ENCODE measurements at regions not wholly inside any gene's neighbourhood (a gene's known extent, or its start where the extent isn't known, plus 50 kb on each side); places are given as distances from the start of the nearest gene placed in this dataset.

DNA sequence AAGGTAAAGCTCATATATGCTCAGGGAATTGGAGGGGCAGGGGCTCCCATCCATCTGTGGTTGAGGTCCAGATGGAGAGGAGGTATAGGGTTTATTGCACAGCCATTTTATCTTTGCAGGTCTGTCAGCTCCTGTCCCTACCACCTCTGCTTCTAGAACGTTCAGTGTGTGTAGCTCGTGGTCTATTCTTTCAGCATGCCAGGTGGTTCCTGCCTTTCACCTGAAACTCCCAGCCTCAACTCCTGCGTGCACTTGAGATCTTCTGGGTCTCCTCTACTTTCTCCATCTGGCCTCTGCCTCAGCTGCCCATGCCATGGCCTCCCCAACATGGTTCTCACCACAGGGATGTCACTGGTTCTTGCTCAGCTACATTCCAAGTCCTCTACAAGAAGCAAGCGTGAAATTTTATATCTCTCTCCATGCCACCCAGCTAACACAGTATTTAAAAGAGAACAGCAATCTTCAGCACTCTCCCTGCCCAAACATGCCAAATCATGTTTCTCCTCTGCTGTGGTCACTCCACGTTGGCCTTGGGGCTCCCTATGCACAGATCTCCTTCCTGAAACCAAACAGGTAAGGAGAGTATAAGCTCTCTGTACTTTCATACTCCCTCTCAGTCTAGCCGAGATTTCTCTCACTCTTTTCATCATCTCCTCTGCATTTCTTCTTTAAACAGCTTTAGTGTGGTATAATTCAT, 157.8 kb upstream of the TRPC6 start:
- BruUV-seq (replicated peaks) = no TSS peak
- Histone ChIP-seq H3K27ac (ENCODE audit: insufficient read depth, low read length) (no peak overlapping the region), H3K9me3 (ENCODE audit: control insufficient read depth, insufficient read depth, low read length) (no peaks in the 10 kb centered on the region), H3K9ac (ENCODE audit: low read depth, low read length) (no peak overlapping the region), H2AK5ac (ENCODE audit: low read depth, low read length) (no peak overlapping the region), H3K79me1 (ENCODE audit: low read depth in 1 of 2, low read length in 2 of 2) (no peaks in the 10 kb centered on the region), H4K5ac (ENCODE audit: low read depth, low read length) (no peak overlapping the region), H3K27me3 (ENCODE audit: control insufficient read depth, insufficient read depth, low read length) (no peaks in the 10 kb centered on the region), H3K4me2 (ENCODE audit: low read depth, low read length) (no peak overlapping the region), H2BK20ac (ENCODE audit: low read depth, low read length) (no peak overlapping the region), H3K18ac (ENCODE audit: low read depth, low read length) (no peak overlapping the region; the same call in 1 of the 2 replicates), H4K91ac (ENCODE audit: insufficient read depth, low read depth, low read length) (no peak overlapping the region), H3K56ac (ENCODE audit: extremely low read depth, insufficient read depth, low read length) (no peak overlapping the region), H3K14ac (replicated peaks; ENCODE audit: low read depth, low read length) (no peak overlapping the region), H2AFZ (replicated peaks; ENCODE audit: low read length, poor library complexity) (peak overlapping the region; percentile 39), H3K4me3 (ENCODE audit: insufficient read depth, low read depth, low read length) (no peak overlapping the region), H3K4me1 (ENCODE audit: control insufficient read depth, insufficient read depth, low read length) (peaks cover 1% of the 10 kb centered on the region; the same call in 1 of the 2 replicates), H2AK9ac (replicated peaks; ENCODE audit: low read depth, low read length, poor library complexity) (no peak overlapping the region), H4K20me1 (ENCODE audit: insufficient read depth, low read length) (no peaks in the 10 kb centered on the region), H2BK5ac (ENCODE audit: low read depth, low read length, poor library complexity, severe bottlenecking) (no peak overlapping the region), H4K8ac (ENCODE audit: low read depth in 2 of 2, low read length in 2 of 2) (no peak overlapping the region), H2BK120ac (ENCODE audit: low read depth, low read length) (no peak overlapping the region), H3K4ac (ENCODE audit: low read depth, low read length) (no peak overlapping the region), H3K9me1 (ENCODE audit: insufficient read depth, low read length) (no peaks in the 10 kb centered on the region), H3K23ac (ENCODE audit: low read depth, low read length) (no peak overlapping the region), H2BK15ac (ENCODE audit: low read depth, low read length) (no peak overlapping the region), H3K36me3 (ENCODE audit: control insufficient read depth, insufficient read depth, low read length) (no peaks in the 10 kb centered on the region)
- ChIA-PET POLR2A (ENCODE audit: unreplicated experiment) (no interaction called here), CTCF (no interaction called here)
- ATAC-seq (ENCODE audit: low read depth) (no peak), DNase-seq (no peak)
- intact Hi-C loops (cut with micrococcal nuclease) = no loop called here
- WGBS, 2 experiments (ENCODE audit: extremely low coverage in 2 of 2, insufficient read length in 1 of 2) = 100% methylated on average over 2 of the region's 6 CpGs; no CpG with 5 or more reads in 1 of the 2 experiments
- in situ Hi-C loops (cut with MboI; ENCODE audit: low sequenced_read_pairs) = no loop called here
- TF ChIP-seq RAD21 (IDR thresholded peaks at IDR 0.05; ENCODE audit: low read length) (no peak), CHD1 (IDR thresholded peaks at IDR 0.05; ENCODE audit: low read depth, low read length) (no peak), BHLHE40 (IDR thresholded peaks at IDR 0.05; ENCODE audit: low read depth, low read length) (no peak), FOS (IDR thresholded peaks at IDR 0.05; ENCODE audit: low read depth, low read length) (no peak), SMC3 (IDR thresholded peaks at IDR 0.05; ENCODE audit: low read depth, low read length) (no peak)
- dilution Hi-C loops (cut with HindIII; ENCODE audit: low sequenced_read_pairs, unreplicated experiment) = no loop called here

All from IMR-90 (cell line).